Cardiac muscle cell (in vitro differentiated cells and primary cell): ENCODE measurements at regions not wholly inside any gene's neighbourhood (a gene's known extent, or its start where the extent isn't known, plus 50 kb on each side); places are given as distances from the start of the nearest gene placed in this dataset.

Experiments used
- DNase-seq, 2 donors: peaks; one replicate each; pipeline versions ENCODE4 v3.0.0 to v3.0.0-alpha.2; 2010 to 2017; ENCODE audit warnings: low read depth in 1 of 2, low spot score in 1 of 2
- H3K27ac ChIP-seq: fragments of 200-600 bp; sonication (generic); 2 replicates; pipeline ENCODE4 v1.5.1; 2016
- H3K27me3 ChIP-seq: fragments of 200-600 bp; sonication (generic); 2 replicates; pipeline ENCODE4 v1.6.0; 2016; ENCODE audit warnings: control low read depth
- H3K36me3 ChIP-seq: fragments of 200-600 bp; sonication (generic); 2 replicates; pipeline ENCODE4 v1.5.1; 2016; ENCODE audit warnings: control low read depth
- H3K4me1 ChIP-seq: fragments of 200-600 bp; sonication (generic); 2 replicates; pipeline ENCODE4 v1.8.1; 2017; ENCODE audit warnings: low read depth, mild to moderate bottlenecking, mixed run types
- H3K4me3 ChIP-seq: fragments of 200-600 bp; sonication (generic); 2 replicates; pipeline ENCODE4 v1.5.1; 2016; ENCODE audit warnings: mild to moderate bottlenecking
- H3K9me3 ChIP-seq: fragments of 200-600 bp; sonication (generic); 2 replicates; pipeline ENCODE4 v1.5.1; 2017; ENCODE audit warnings: low read depth, mild to moderate bottlenecking, control low read depth
- CTCF ChIP-seq: IDR thresholded peaks from 2 replicates; pipeline ENCODE4 v1.5.1; 2012; ENCODE audit warnings: low read depth, mild to moderate bottlenecking, low read length

DNA sequence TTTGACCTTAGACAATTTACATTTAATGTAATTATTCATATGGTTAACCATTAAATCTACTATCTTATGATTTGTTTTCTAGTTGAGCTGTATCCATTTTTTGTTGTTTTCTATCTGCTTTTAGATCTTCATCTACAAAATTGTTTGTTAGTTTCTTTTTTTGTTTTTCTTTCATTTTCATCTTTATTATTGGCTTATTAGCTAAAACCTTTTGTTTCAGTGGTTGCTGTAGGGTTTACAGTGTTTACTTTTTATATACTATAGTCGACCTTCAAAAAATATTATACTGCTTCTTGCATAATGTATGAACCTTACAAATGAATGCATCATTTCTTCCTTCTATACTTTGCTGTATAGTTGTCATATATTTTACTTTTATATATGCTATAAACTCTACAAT, 651.6 kb upstream of the PLXNA2 start:
- H3K36me3 ChIP-seq, result no peaks in the 10 kb centered on the region
- no peak for TF ChIP-seq CTCF
- no peak overlapping the region for H3K4me3 ChIP-seq
- H3K9me3 ChIP-seq, result no peaks in the 10 kb centered on the region
- no peaks in the 10 kb centered on the region for H3K4me1 ChIP-seq
- no peak overlapping the region for H3K27ac ChIP-seq
- DNase-seq, result no peak
- H3K27me3 ChIP-seq, result no peaks in the 10 kb centered on the region

DNA sequence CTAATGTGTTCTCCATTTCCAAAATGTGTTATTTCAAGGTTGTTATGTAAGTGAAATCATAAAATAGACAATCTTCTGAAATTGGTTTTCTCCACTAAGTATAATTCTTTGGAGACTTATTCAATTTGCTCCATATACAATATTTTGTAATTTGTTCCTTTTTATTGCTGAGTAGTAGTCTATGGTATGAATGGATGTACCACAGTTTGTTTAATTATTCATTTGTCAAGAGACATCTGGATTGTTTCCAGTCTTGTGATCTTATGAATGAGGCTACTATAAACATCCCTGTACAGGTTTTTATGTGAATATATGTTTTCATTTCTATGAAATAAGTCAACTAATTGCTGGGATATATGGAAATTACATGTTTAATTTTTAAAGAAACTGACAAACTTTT, 652.6 kb upstream of the PLXNA2 start:
- Histone ChIP-seq H3K27ac (no peak overlapping the region), H3K9me3 (no peaks in the 10 kb centered on the region), H3K36me3 (no peaks in the 10 kb centered on the region), H3K4me3 (no peak overlapping the region), H3K4me1 (no peaks in the 10 kb centered on the region), H3K27me3 (no peaks in the 10 kb centered on the region)
- DNase-seq, result no peak
- TF ChIP-seq CTCF, result no peak

DNA sequence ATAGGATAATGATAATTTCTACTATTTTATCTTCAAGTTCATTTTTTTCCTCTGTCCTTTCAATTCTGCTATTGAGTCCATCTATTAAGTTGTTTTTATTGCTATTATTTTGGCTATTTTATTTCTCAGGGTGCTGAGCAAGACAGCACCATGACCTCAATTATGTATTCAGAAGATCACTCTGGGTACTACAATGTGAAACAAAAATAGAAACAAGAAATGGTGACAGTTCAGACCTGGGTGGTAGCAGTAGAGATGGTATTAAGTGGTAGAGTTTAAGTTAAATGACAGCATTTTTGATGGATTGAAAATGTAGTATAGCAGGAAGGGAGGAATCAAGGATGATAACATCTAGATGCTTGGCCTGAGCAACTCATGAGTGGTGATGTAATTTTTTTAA, 655.3 kb upstream of the PLXNA2 start:
- TF ChIP-seq CTCF, result no peak
- no peak overlapping the region for H3K4me3 ChIP-seq
- H3K9me3 ChIP-seq, result no peaks in the 10 kb centered on the region
- H3K36me3 ChIP-seq, result no peaks in the 10 kb centered on the region
- no peak for DNase-seq
- H3K4me1 ChIP-seq, result no peaks in the 10 kb centered on the region
- no peak overlapping the region for H3K27ac ChIP-seq
- no peaks in the 10 kb centered on the region for H3K27me3 ChIP-seq

- TF ChIP-seq CTCF, result no peak
- no peak for DNase-seq
- Histone ChIP-seq H3K4me3 (no peak overlapping the region), H3K4me1 (no peaks in the 10 kb centered on the region), H3K27ac (no peak overlapping the region), H3K9me3 (no peaks in the 10 kb centered on the region), H3K27me3 (no peaks in the 10 kb centered on the region), H3K36me3 (no peaks in the 10 kb centered on the region)
Observed at GRCh38 chr1:208903251-208903905, 659.2 kb upstream of the PLXNA2 start.

- Histone ChIP-seq H3K9me3 (no peaks in the 10 kb centered on the region), H3K27me3 (no peaks in the 10 kb centered on the region), H3K4me1 (no peaks in the 10 kb centered on the region), H3K36me3 (no peaks in the 10 kb centered on the region), H3K4me3 (no peak overlapping the region), H3K27ac (no peak overlapping the region)
- no peak for DNase-seq
- TF ChIP-seq CTCF, result no peak
Observed at GRCh38 chr1:208907790-208908189, 663.6 kb upstream of the PLXNA2 start.
